AML-193 (cell line): ENCODE measurements at regions not wholly inside any gene's neighbourhood (a gene's known extent, or its start where the extent isn't known, plus 50 kb on each side); places are given as distances from the start of the nearest gene placed in this dataset.

ENCODE experiments used
- DNase-seq, 2 experiments: peaks; one replicate each; lab custom pipeline; 2025; lab: John Stamatoyannopoulos, UW

DNA sequence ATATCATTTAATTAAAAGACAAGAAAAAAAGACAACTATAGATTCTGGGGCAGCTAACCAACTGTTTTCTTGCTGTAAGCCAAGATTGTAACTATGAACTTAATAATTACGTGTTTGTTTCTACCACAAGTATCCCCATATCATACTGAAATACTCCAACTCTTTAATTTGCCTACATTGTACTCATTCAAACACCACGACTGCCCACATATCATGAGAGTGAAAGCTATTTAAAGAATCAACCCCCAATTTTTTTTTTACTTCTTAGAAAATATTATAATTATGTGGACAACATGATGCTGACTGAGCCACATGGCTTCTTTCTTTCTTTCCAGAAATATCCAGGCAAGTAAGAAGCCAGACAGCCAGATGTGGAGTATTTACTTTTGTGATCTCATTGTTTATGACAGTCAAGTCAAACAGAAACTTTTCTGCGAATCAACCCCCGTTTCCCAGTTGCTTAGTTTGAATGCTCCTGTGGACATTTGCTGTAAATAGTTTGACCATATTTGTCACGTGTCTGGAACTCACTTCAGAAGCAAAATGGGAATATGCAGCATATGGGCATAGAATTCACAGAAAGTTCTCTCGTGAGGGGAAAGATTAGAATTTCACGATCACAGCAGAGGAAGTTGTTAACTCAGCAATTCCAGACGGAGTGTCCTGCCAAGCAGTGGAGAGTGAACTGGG is 126.8 kb upstream of the PSMD7 start:
- no peak for DNase-seq

GRCh38 chr16:74169066-74169465 is 127.5 kb upstream of the PSMD7 start:
- no peak for DNase-seq

- DNase-seq, result no peak
Observed at GRCh38 chr16:74168445-74168844, 128.2 kb upstream of the PSMD7 start.

- no peak for DNase-seq
Observed at GRCh38 chr16:74166456-74166855, 130.2 kb upstream of the PSMD7 start.

DNA sequence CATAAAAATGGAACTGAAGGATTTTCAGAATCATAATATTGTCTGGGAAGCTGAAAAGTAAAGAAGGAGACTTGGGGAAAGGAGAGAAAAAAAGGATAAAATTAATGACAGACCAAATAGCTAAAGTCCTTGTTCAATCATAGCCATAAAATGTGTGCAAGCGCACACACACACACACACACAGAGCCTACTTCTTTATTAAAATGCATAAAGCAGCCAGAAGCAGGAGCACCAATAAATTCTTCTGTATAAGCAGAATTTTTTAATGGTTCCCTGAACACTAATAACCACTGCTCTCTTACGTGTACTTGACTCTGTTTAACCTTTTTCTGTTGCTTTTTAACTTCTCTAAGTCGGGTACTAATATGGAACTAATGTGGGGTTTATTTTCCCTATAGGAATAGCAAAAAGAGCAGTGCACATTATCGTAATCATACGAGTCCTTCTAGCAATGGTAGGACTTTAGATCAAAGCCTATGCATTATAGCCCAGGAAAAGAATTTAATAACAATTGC is 131.0 kb upstream of the PSMD7 start:
- DNase-seq, result no peak

DNA sequence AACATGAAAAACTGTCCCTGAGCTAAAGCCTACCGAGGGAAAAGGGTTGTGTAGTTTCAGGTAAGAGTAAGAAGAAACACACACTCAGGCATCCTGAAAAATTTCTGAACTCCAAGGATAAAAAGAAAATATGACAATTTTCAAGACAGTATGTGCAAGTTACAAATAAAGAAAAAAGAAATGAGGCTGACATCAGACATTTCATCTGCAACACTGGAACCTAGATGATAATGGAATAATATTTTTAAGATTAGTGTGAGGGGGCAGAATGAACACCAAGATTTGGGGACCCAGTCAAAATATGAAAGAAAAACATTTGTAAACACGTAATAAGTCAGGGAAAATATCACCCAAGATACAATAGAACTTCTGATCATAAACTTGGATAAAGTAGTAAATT is 135.9 kb upstream of the PSMD7 start:
- DNase-seq, result no peak

GRCh38 chr16:74153773-74154172 is 142.8 kb upstream of the PSMD7 start:
- DNase-seq, result no peak

GRCh38 chr16:74146643-74147042 is 150.0 kb upstream of the PSMD7 start:
- DNase-seq, result no peak

GRCh38 chr16:74143171-74143570 is 153.4 kb upstream of the PSMD7 start:
- DNase-seq, result no peak

DNA sequence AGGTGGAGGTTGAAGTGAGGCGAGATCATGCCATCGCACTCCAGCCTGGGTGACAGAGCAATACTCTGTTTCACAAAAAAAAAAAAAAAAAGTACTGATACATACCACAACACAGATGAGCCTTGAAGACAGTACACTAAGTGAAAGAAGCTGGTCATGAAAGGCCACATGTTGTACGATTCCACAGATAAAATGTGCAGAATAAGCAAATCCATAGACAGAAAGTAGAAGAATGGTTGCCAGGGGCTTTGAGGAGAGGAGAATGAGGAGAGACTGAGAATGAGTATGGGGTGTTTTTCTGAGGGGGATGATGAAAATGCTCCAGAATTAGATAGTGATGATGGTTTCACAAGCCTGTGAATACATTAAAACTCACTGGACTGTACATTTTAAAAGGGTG is 155.6 kb upstream of the PSMD7 start:
- DNase-seq, result no peak

DNA sequence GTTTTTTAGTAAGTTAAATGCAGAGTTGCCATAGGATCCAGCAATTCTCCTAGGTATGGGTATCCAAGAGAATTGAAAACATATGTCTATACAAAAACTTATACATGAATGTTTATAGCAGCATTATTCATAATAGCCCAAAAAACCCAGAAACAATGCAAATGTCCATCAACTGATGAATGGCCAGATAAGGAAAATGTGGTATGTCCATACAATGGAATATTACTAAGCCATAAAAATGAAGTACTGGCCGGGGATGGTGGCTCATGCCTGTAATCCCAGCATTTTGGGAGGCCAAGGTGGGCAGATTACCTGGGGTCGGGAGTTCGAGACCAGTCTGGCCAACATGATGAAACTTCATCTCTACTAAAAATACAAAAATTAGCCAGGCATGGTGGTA is 156.1 kb upstream of the PSMD7 start:
- DNase-seq, result no peak

GRCh38 chr16:74123826-74124225 is 172.8 kb upstream of the PSMD7 start:
- no peak for DNase-seq

- no peak for DNase-seq
Observed at GRCh38 chr16:74123195-74123594, 173.4 kb upstream of the PSMD7 start.

DNA sequence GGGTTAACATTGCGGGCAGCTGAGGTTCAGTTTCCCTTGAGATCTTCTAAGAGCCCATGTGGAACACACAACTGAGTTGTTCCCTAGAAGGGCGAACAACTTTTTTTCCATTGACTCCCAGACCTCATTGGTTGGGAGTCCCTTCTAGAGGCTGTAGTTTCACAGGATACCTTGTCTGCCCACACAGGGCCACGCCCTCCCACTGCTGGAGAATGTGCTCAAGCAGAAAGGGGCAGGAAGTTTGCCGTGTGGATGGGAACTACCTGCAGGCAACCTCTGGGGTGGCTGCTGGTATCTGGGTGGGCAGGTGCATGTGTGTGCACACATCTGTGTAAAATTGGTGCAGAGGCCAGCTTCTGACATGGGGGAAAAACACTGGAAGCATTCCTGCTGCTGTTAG is 178.8 kb upstream of the PSMD7 start:
- no peak for DNase-seq

- no peak for DNase-seq
Observed at GRCh38 chr16:74113545-74113944, 183.1 kb upstream of the PSMD7 start.

DNA sequence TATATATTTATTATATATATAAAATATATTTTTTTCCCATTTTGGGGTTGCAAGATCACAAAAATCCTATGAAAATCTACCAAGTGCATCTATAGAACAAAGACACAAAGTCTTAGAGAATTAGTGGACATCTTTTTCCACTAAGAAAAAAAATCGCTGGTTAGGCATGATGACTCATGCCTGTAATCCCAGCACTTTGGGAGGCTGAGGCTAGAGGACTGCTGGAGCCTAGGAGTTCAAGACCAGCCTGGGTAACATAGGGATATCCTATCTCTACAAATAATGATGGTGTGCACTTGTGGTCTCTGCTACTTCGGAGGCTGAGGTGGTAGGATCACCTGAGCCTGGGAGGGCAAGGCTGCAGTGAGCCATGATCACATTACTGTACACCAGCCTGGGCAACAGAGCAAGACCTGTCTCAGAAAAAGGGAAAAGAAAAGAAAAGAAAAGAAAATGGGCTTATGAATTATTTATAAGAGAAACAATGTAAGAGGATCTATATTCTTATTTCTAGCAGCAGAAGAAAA is 185.1 kb upstream of the PSMD7 start:
- no peak for DNase-seq

GRCh38 chr16:74107795-74108610 is 188.6 kb upstream of the PSMD7 start:
- DNase-seq, result no peak

GRCh38 chr16:74104022-74104421 is 192.6 kb upstream of the PSMD7 start:
- DNase-seq, result no peak

- DNase-seq, result no peak
Observed at GRCh38 chr16:74101379-74102137, 195.1 kb upstream of the PSMD7 start.

- no peak for DNase-seq
Observed at GRCh38 chr16:74100395-74101326, 196.0 kb upstream of the PSMD7 start.

- DNase-seq, result no peak
Observed at GRCh38 chr16:74099530-74099929, 197.1 kb upstream of the PSMD7 start.
